ENCODE measurements at regions not wholly inside any gene's neighbourhood (a gene's known extent, or its start where the extent isn't known, plus 50 kb on each side); places are given as distances from the start of the nearest gene placed in this dataset.
"Not testable (repeated sequence)": the region's sequence is repeated elsewhere in the genome, so short reads cannot be mapped to it uniquely, and the experiment has no call there.

DNA sequence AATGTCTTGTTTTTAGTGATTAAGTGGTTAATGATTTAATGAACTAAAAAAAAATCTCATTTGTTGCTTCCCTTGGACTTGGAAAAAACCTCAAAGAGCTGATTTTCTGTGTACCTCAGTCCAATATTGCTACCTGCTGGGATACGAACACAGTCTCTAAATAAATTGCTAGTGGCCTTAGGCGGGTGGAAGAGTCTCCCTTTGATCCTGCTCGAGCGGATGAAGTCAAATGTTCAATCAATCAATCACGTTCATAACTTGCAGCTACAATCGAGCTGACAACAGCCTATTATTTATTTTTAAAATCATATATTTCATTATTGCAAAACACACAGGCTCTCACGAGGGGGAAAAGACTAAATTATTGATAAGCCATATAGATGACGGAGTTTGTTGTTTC is 57.3 kb upstream of the HABP2 start:
- no peak for DNase-seq (ENCODE audit: low read depth)

DNA sequence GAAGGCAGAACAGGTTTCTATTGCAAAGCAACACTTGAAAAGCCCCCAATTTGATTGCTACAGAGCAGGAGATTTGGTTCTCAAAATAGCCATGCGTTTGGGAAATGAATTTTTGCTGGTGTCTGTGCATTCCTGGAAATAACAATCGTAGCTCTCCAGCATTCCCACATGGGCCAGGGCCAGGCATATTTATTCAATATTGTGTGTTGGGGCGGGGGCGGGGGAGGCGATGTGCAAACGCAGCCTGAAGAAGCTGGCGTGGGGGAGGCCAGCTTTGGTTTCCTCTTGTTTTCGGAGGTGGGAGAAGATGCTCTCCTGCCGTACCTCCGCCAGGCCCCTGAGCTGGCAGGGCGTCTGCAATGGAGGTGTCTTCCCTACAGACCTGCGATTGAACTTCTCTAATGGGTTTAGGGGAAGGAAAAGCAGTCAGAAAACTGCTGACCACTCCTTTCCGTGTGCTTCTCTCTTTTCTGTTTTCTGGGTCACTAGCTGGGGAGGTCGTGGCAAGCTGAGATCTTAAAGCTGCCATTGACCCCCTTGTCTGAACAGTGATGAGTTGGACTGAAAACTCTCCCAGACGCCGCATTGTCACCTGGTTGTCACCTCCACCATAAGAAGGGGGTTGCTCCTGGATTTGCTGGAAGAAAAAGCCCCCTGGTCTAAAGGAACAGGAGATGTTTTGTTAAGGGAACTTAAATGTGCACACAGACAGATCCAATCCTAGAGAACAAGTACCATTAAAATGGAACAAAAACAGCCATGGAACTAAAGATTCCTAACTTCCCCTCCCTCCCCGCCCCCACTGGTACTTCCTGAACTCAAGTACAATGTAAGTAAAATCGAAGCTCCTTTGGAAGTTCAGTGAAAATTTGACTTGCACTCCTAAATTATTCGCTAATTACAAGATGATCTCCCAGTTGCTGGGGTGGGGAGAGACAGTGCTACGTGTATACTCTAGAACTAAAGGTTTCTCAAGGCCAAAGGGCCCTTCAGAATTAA is 56.4 kb upstream of the HABP2 start:
- no peak for DNase-seq (ENCODE audit: low read depth)

DNA sequence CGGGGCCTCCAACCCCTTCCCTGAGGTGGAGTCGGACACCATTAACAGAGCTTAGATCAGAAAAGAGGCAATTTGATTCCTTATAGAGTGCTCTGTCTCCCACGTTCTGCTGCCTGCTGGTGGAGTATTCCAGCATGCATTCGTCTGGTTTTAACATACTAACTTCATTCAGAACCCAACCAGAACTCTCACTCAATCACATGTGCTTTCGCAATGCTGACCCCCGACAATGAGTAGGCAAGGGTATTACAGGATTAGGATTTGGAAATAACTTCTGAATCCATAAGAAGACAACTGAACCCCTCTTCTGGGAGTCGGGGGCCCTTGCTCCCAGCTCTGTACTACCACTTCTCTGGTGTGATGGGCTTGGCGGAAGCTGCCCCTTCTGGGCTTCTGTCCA is 55.7 kb upstream of the HABP2 start:
- DNase-seq (ENCODE audit: low read depth): no peak

DNA sequence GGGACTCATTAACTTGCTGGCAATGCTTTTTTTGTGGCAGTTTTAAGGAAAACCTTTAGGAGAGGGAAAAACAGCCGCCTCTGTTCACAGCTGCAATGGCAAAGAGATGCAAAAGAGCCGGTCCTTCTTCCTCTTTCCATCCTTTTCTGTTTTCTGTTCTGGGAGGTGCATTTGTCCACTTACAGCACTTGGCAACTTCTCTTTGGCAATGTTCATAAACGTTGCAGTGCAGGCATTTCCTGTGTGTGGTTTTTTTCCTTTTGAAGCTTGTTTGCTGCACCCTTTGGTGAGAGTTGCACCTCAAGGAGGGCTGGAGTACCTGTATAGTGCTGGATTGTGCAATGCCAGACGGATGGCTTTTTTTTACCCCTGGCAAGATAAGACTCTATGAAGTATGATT is 53.9 kb upstream of the HABP2 start:
- DNase-seq (ENCODE audit: low read depth): no peak

DNA sequence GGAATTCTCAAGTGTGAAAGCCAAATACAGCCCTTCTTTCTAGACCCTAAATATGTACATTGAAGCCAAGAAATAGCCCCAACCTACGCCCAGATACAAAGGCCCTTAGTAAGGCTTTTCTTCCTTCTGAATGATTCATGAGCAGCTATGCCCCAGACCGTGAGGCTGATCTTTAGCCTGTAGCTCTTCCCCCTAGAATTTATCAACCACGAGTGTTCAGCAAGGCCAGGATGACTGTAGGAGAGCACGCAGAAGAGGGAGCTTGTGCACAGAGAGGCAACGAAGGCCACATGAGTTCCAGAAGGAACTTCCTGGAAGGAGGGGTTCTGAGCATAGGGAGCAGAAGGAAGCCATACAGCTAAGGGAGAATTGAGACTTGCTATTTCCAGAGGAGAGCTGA is 53.0 kb upstream of the HABP2 start:
- DNase-seq (ENCODE audit: low read depth): no peak

DNA sequence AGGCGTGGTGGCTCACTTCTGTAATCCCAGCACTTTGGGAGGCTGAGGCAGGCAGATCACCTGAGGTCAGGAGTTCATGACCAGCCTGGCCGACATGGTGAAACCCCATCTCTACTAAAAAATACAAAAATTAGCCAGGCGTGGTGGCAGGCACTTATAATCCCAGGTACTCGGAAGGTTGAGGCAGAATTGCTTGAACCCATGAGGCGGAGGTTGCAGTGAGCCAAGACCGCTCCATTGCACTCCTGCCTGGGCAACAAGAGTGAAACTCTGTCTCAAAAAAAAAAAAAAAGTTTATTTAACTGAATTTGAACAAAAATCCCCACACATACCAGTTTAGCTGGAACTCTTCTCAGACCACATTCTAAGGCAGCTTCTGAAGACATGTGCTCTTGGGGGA is 51.8 kb upstream of the HABP2 start:
- DNase-seq (ENCODE audit: low read depth): not testable (repeated sequence)

Data from stimulated activated CD8-positive, alpha-beta memory T cell treated with anti-CD3 and anti-CD28 coated beads, Interleukin-4, amount 100 ng/mL, for 24 hours (primary cell).